Heart right ventricle (tissue), 16 donors: ENCODE measurements at regions not wholly inside any gene's neighbourhood (a gene's known extent, or its start where the extent isn't known, plus 50 kb on each side); places are given as distances from the start of the nearest gene placed in this dataset.

Experiments used
- ATAC-seq, 8 donors: fragments of 200-7000 bp; cut with Tn5 transposase; one replicate each; pipeline ENCODE4 v1.9.1; 2020; ENCODE audit warnings: mild to moderate bottlenecking in 8 of 8, moderate library complexity in 8 of 8, moderate number of reproducible peaks in 1 of 8
- DNase-seq, 2 donors: peaks; one replicate each; pipeline ENCODE4 v3.0.0-alpha.2; 2020
- H3K27ac ChIP-seq, 10 donors: fragments of 200-600 bp; sonication (generic) in 2 of 10; one replicate each; pipeline versions ENCODE4 v1.5.0 to v1.8.0; 2020 to 2022; ENCODE audit warnings: mild to moderate bottlenecking in 3 of 10
- H3K27me3 ChIP-seq, 7 donors: fragments of 200-600 bp; one replicate each; pipeline ENCODE4 v1.8.0; 2021 to 2022; ENCODE audit warnings: mild to moderate bottlenecking in 2 of 7
- H3K36me3 ChIP-seq, 9 donors: fragments of 200-600 bp; sonication (generic) in 1 of 9; one replicate each; pipeline versions ENCODE4 v1.5.0 to v1.8.0; 2020 to 2022; ENCODE audit warnings: mild to moderate bottlenecking in 2 of 9
- H3K4me1 ChIP-seq, 9 donors: fragments of 200-600 bp; sonication (generic) in 1 of 9; one replicate each; pipeline versions ENCODE4 v1.5.0 to v1.8.0; 2020 to 2022; ENCODE audit warnings: mild to moderate bottlenecking in 4 of 9
- H3K4me3 ChIP-seq, 10 donors: fragments of 200-600 bp; sonication (generic) in 2 of 10; one replicate each; pipeline versions ENCODE4 v1.5.0 to v1.8.0; 2020 to 2022; ENCODE audit warnings: mild to moderate bottlenecking in 7 of 10, moderate library complexity in 2 of 10
- H3K9me3 ChIP-seq, 11 donors: fragments of 200-600 bp in 10 of 11; sonication (generic) in 2 of 11; one replicate each; pipeline versions ENCODE4 v1.5.0 to v1.8.0; 2013 to 2022; ENCODE audit warnings: mild to moderate bottlenecking in 2 of 11, control low read depth in 1 of 11, moderate library complexity in 1 of 11
- WGBS, 2 donors: extraction: QIAGEN DNeasy Blood & Tissue Kit; methylation state at CpG; one replicate each; pipeline ENCODE4 v1.1.7; 2013; ENCODE audit warnings: inconsistent platforms in 1 of 2; 5-methylcytosine and 5-hydroxymethylcytosine counted together
- intact Hi-C, 10 donors: fragments of 100-400 bp; cut with DNase I; formaldehyde crosslinking; loops; one replicate each; pipeline versions ENCODE4 v1.11.1 to v1.14.2; 2022
- TF ChIP-seq, protein P1 (sequence below), 9 donors: fragments of 200-600 bp; sonication (generic) in 2 of 9; IDR thresholded peaks; one replicate each; pipeline versions ENCODE4 v1.5.0 to v1.8.0; 2021 to 2022; ENCODE audit warnings: antibody characterized with exemption in 9 of 9, mild to moderate bottlenecking in 5 of 9, moderate library complexity in 1 of 9
- donor health status: Arrhythmogenic right ventricular cardiomyopathy.
- donor health status: ischemic (EF 13 %, LVEDD 7.1; RV severe dilation, severe dysfunction).
- donor health status: healthy with polysubstance abuse.
- donor health status: DM: no; HTN: yes; CAD: no.
- donor health status: DM: no; HTN: no; CAD: no.
- donor health status: ischemic (EF 25% LVEDD 6.9; RV normal size, moderate dysfunction).
- donor health status: ischemic (EF 25% LVEDD 5.7; RV mildly dilated, moderate dysfunction).
- donor health status: healthy.
- donor health status: DM: yes; HTN: yes; CAD: no.
- donor health status: Ischemic cardiomyopathy.
- donor health status: ischemic (EF 35%, LVEDD 5.7; RV mildly dilated, moderate dysfunction).
- donor health status: nonischemic (EF 11% LVEDD 7.7; RV severe dilation, severe dysfunction).
- donor health status: DM: yes; HTN: yes; CAD: no.
- donor health status: PGD.
- donor health status: ischemic (EF 29% LVEDD 5.4; RV normal size, mild dysfunction).
- donor health status: nonischemic (EF 23%, LVEDD 6.1; RV moderate dilation, normal function).

GRCh38 chr4:126227428-126227827, 912.7 kb downstream of the FAT4 start:
- WGBS, 2 donors, result 93 to 95% methylated on average over 4 of the region's 4 CpGs
- Histone ChIP-seq H3K27ac (no peak overlapping the region), H3K36me3 (no peaks in the 10 kb centered on the region), H3K4me1 (no peaks in the 10 kb centered on the region), H3K27me3 (no peaks in the 10 kb centered on the region), H3K4me3 (no peak overlapping the region), H3K9me3 (no peaks in the 10 kb centered on the region)
- ATAC-seq (no peak), DNase-seq (no peak)
- TF ChIP-seq, protein P1, sequence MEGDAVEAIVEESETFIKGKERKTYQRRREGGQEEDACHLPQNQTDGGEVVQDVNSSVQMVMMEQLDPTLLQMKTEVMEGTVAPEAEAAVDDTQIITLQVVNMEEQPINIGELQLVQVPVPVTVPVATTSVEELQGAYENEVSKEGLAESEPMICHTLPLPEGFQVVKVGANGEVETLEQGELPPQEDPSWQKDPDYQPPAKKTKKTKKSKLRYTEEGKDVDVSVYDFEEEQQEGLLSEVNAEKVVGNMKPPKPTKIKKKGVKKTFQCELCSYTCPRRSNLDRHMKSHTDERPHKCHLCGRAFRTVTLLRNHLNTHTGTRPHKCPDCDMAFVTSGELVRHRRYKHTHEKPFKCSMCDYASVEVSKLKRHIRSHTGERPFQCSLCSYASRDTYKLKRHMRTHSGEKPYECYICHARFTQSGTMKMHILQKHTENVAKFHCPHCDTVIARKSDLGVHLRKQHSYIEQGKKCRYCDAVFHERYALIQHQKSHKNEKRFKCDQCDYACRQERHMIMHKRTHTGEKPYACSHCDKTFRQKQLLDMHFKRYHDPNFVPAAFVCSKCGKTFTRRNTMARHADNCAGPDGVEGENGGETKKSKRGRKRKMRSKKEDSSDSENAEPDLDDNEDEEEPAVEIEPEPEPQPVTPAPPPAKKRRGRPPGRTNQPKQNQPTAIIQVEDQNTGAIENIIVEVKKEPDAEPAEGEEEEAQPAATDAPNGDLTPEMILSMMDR (IDR thresholded peaks at IDR 0.05), result no peak
- intact Hi-C loops, result no loop called here

DNA sequence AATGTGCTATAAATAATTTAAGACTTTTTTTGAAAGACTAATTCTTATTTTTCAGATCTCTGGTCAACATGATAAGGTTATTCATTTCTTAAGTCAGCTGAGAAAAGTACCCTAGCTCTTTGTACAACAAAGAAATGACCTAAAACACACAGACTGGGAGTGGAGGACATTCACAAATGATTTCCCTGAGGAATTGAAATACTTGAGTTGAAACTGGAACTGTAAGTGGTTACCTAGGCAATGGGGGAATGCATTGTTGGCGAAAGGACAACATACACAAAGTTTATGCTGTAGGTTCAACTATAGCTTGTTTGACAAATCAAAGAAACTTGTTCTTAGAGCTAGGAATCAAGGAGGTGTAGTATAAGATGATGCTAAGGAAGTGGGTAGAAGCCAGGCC, 915.5 kb downstream of the FAT4 start:
- Histone ChIP-seq H3K4me1 (no peaks in the 10 kb centered on the region), H3K9me3 (peaks cover 0 to 23% (median 4%) of the 10 kb centered on the region in 11 donors), H3K36me3 (no peaks in the 10 kb centered on the region), H3K27me3 (no peaks in the 10 kb centered on the region), H3K4me3 (no peak overlapping the region), H3K27ac (no peak overlapping the region)
- no peak for DNase-seq
- WGBS, 2 donors, result 88% methylated on average over 1 of the region's 1 CpG
- TF ChIP-seq, protein P1 (IDR thresholded peaks at IDR 0.05), result no peak
- intact Hi-C loops, result no loop called here
- ATAC-seq, result no peak

DNA sequence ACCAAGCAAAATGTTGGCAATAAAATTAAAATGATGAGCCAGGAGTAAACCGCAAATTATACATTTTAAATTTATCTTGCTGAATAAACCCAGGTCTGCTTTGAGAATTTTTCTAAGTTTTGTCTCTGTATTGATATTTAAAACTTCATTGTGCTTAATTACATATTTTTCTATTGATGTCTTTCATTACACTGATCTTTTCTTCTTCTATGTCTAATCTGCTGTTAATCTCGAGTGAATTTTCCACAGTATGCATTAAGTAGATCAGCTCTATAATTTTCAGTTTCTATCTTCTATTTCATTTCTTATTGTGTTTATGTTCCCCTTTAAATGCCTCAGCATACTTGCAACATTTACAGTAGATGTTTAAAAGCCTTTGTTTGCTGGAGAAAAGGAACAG, 918.7 kb downstream of the FAT4 start:
- H3K4me1 ChIP-seq, result no peaks in the 10 kb centered on the region
- intact Hi-C loops, result no loop called here
- ATAC-seq (no peak), DNase-seq (no peak)
- H3K27me3 ChIP-seq, result no peaks in the 10 kb centered on the region
- WGBS, 2 donors, result 96 to 97% methylated on average over 2 of the region's 2 CpGs
- H3K27ac ChIP-seq, result no peak overlapping the region
- no peaks in the 10 kb centered on the region for H3K36me3 ChIP-seq
- TF ChIP-seq, protein P1 (IDR thresholded peaks at IDR 0.05), result no peak
- H3K4me3 ChIP-seq, result no peak overlapping the region
- peaks cover 0 to 37% (median 11%) of the 10 kb centered on the region in 11 donors for H3K9me3 ChIP-seq

GRCh38 chr4:126238013-126238412, 923.3 kb downstream of the FAT4 start:
- TF ChIP-seq, protein P1 (IDR thresholded peaks at IDR 0.05), result peak in 1 of 9 donors; percentile 14
- no peaks in the 10 kb centered on the region for H3K36me3 ChIP-seq
- intact Hi-C loops, result no loop called here
- H3K27ac ChIP-seq, result no peak overlapping the region
- ATAC-seq (no peak), DNase-seq (no peak)
- H3K27me3 ChIP-seq, result no peaks in the 10 kb centered on the region
- peaks cover 0 to 36% (median 11%) of the 10 kb centered on the region in 11 donors for H3K9me3 ChIP-seq
- no peak overlapping the region for H3K4me3 ChIP-seq
- H3K4me1 ChIP-seq, result peaks cover 0 to 2% (median 0%) of the 10 kb centered on the region in 9 donors
